ENCODE measurements at regions not wholly inside any gene's neighbourhood (a gene's known extent, or its start where the extent isn't known, plus 50 kb on each side); places are given as distances from the start of the nearest gene placed in this dataset.

DNA sequence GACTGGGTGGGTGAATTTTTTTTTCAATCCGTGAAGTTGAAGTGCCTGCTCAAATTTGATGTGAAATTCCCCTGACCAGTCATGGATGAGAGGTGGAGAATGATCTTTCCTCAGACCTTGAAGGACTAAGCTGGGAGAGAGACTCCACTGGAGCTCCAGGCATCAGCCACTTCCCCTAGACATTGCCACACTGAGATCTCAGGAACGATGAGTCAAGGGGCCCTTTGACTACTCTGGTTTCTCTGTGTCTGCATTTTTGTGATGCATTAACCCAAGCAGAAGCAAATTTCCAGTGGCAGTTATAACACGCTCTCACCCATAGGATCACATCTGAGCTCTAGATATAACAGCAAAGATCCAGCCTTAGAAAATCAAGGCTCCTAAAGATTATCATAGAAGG is 171.2 kb upstream of the KIF2A start:
- no peak for DNase-seq (ENCODE audit: low read depth)
- TF ChIP-seq, protein P1, sequence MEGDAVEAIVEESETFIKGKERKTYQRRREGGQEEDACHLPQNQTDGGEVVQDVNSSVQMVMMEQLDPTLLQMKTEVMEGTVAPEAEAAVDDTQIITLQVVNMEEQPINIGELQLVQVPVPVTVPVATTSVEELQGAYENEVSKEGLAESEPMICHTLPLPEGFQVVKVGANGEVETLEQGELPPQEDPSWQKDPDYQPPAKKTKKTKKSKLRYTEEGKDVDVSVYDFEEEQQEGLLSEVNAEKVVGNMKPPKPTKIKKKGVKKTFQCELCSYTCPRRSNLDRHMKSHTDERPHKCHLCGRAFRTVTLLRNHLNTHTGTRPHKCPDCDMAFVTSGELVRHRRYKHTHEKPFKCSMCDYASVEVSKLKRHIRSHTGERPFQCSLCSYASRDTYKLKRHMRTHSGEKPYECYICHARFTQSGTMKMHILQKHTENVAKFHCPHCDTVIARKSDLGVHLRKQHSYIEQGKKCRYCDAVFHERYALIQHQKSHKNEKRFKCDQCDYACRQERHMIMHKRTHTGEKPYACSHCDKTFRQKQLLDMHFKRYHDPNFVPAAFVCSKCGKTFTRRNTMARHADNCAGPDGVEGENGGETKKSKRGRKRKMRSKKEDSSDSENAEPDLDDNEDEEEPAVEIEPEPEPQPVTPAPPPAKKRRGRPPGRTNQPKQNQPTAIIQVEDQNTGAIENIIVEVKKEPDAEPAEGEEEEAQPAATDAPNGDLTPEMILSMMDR (conservative IDR thresholded peaks at IDR 0.05; ENCODE audit: low read depth, low read length) = no peak
- H3K4me3 ChIP-seq (ENCODE audit: low read length) = no peak overlapping the region

DNA sequence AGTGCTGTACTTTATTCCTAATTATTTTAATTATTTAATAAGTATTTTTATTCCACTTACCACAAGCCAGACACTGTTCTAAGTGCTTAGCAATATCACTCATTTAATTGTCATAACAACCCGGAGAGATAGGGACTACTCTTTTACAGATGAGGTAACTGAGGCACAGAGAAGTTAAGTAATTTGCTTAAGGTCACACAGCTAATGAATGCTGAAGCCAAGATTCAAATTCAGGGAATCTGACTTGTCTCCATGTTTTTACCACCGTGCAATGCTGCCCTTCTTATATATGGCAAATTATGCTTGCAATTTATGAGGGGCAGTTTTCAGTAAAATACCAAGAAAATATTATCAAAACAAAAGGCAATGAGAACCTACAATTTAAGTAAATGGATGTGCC is 168.4 kb upstream of the KIF2A start:
- TF ChIP-seq, protein P1 (conservative IDR thresholded peaks at IDR 0.05; ENCODE audit: low read depth, low read length) = no peak
- no peak for DNase-seq (ENCODE audit: low read depth)
- no peak overlapping the region for H3K4me3 ChIP-seq (ENCODE audit: low read length)

DNA sequence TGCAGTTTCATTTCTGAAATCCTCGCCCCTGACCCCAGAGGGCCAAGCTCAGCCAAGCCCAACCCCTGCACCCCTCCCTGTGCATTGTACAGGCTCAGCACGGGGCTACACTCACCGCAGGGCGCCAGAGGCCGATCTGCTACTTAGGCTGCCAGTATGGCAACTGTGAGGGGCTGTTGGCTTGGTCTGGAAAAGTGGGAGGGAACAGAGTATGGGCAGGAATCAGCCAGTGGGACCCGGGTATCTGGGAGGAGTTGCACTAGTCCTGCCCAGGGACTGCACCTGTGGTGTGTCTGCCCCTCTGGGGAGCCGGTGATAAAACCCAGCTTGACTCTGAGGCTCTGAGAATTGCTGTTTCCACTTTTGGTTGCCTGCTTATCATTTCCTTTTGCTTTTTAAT is 167.4 kb upstream of the KIF2A start:
- TF ChIP-seq, protein P1 (conservative IDR thresholded peaks at IDR 0.05; ENCODE audit: low read depth, low read length) = no peak
- H3K4me3 ChIP-seq (ENCODE audit: low read length) = no peak overlapping the region
- no peak for DNase-seq (ENCODE audit: low read depth)

DNA sequence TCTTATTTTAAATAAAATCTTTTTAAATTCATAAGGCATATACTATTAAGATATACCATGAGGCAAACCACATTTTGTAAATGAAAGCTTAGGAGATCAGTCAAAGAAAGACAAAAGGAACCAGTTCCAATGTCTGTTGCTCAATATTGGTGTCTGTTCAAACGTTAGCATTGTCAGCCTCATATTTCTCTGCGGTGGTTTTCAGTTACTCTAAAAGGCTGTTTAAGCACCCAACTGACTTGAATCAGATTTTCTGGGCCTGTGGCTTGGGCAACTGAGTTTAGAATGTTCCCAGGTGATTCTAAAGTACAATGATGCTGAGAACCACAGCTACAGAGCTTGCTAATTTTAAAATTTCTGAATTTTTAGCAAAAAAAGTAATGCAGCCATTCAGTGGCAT is 166.3 kb upstream of the KIF2A start:
- no peak for DNase-seq (ENCODE audit: low read depth)
- TF ChIP-seq, protein P1 (conservative IDR thresholded peaks at IDR 0.05; ENCODE audit: low read depth, low read length) = no peak
- H3K4me3 ChIP-seq (ENCODE audit: low read length) = no peak overlapping the region

DNA sequence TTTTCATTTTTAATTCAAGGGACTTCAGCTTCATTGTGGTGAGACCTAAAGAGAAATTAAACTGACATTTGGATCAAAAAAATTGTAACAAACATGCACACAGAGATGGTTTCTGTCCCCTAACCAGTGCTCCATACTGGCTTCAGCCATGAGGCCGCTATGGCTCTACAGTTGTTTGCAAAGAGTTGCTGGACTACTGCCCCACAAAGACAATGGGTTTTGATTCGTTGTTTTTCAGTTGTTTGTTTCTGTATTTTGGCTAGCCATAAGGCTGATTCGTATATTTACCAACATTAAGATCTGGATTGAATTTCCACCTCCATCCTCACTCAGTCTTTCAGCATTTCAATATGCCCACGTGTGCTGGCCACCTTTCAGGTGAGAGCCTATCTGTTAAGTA is 163.7 kb upstream of the KIF2A start:
- H3K4me3 ChIP-seq (ENCODE audit: low read length) = no peak overlapping the region
- TF ChIP-seq, protein P1 (conservative IDR thresholded peaks at IDR 0.05; ENCODE audit: low read depth, low read length) = no peak
- no peak for DNase-seq (ENCODE audit: low read depth)

DNA sequence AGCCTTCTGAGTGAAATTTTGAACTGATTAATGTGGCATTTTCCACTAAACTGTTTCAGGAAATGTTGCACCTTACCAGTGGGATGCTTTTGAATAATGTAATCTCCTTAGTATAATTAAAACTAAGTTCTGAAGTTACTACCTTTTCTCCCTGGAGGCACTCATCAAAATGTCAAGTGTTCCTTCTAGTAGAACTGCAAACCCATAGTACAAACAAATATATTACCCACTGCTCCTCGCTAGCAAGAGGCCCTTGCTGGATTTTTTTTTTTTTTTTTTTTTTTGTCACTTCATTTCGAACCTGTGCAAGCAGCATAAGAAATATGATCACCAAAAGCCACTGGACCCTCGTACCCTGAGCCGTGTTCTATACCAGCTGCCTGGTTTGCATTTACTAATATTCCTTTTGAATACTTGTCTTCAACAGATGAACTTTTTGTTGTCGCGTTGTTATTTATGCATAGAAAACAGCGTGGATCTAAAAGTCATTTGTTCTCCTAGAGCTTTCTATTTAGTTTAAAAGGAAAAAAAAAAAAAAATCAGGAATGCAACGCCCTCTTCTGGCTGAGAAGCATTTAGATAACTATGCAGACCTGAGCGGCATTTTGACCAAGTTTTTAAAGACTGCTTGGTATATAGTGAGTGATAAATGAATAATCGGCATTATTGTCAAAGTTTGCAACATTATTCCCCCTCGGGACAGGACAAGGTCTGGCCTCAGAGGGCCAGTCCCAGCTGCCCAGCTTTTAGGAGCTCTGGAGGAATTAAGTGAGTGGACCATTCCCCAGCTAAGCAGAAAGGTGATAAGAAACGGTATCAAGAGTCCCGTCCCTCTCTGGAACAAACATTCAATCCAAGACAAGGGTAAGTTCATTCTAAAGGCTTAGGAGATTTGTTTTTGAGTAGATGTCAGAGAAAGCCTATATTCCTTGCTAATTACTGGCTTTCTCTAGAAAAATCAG is 162.5 kb upstream of the KIF2A start:
- no peak for DNase-seq (ENCODE audit: low read depth)
- peak overlapping the region; percentile 11 for H3K4me3 ChIP-seq (ENCODE audit: low read length)
- TF ChIP-seq, protein P1 (conservative IDR thresholded peaks at IDR 0.05; ENCODE audit: low read depth, low read length) = peak; percentile 55

Measured in retinal pigment epithelial cell (primary cell).